CD14-positive monocyte (primary cell): ENCODE measurements at regions not wholly inside any gene's neighbourhood (a gene's known extent, or its start where the extent isn't known, plus 50 kb on each side); places are given as distances from the start of the nearest gene placed in this dataset.

ENCODE experiments used
- DNase-seq, 3 donors: peaks; one replicate each; pipeline ENCODE4 v3.0.0-alpha.2; 2011 to 2022
- H2AFZ ChIP-seq: 2 replicates; pipeline ENCODE4 v1.6.0; 2012; ENCODE audit warnings: mild to moderate bottlenecking, low read depth, low read length, inconsistent platforms; ENCODE audit not compliant: insufficient read depth, poor library complexity, severe bottlenecking
- H3K27ac ChIP-seq, 2 donors: 1 replicate in 1 of 2; 2 replicates in 1 of 2; pipeline ENCODE4 v1.5.1; 2012 to 2013; ENCODE audit warnings: low read length in 2 of 2, control low read depth in 1 of 2, inconsistent platforms in 1 of 2, low read depth in 1 of 2, mild to moderate bottlenecking in 1 of 2
- H3K27me3 ChIP-seq, 2 donors: one replicate each; pipeline versions ENCODE4 v1.6.0 to v1.6.1; 2011 to 2013; ENCODE audit warnings: low read length in 2 of 2; ENCODE audit not compliant: control insufficient read depth in 2 of 2, insufficient read depth in 2 of 2
- H3K36me3 ChIP-seq, 2 donors: replicated peaks in 1 of 2; 1 replicate in 1 of 2; 2 replicates in 1 of 2; pipeline versions ENCODE4 v1.5.1 to v1.6.1; 2012 to 2013; ENCODE audit warnings: low read length in 2 of 2, control low read depth in 1 of 2, inconsistent platforms in 1 of 2, mild to moderate bottlenecking in 1 of 2; ENCODE audit not compliant: insufficient read depth in 2 of 2, control insufficient read depth in 1 of 2
- H3K4me1 ChIP-seq, 2 donors: 1 replicate in 1 of 2; 2 replicates in 1 of 2; pipeline versions ENCODE4 v1.5.1 to v1.6.1; 2012 to 2013; ENCODE audit warnings: low read length in 2 of 2, control low read depth in 1 of 2, inconsistent platforms in 1 of 2, mild to moderate bottlenecking in 1 of 2, moderate library complexity in 1 of 2; ENCODE audit not compliant: insufficient read depth in 2 of 2, control insufficient read depth in 1 of 2
- H3K4me2 ChIP-seq: replicated peaks from 2 replicates; pipeline ENCODE3; 2012; ENCODE audit warnings: low read length, moderate library complexity, mild to moderate bottlenecking; ENCODE audit not compliant: poor library complexity, severe bottlenecking; ENCODE audit errors: extremely low read depth
- H3K4me3 ChIP-seq, 3 experiments: fragments of 200-600 bp in 1 of 3; sonication (generic) in 1 of 3; replicated peaks in 1 of 3; 1 replicate in 2 of 3; 2 replicates in 1 of 3; pipeline ENCODE4 v1.5.1; 2011 to 2013; ENCODE audit warnings: low read length in 3 of 3, mild to moderate bottlenecking in 3 of 3, control low read depth in 2 of 3, low read depth in 2 of 3, inconsistent platforms in 1 of 3, moderate library complexity in 1 of 3
- H3K79me2 ChIP-seq: 2 replicates; pipeline ENCODE4 v1.6.0; 2012; ENCODE audit warnings: mild to moderate bottlenecking, control low read depth, inconsistent platforms, low read length, moderate library complexity; ENCODE audit not compliant: insufficient read depth
- H3K9ac ChIP-seq: 2 replicates; pipeline ENCODE4 v1.6.0; 2017; ENCODE audit warnings: low read length, mild to moderate bottlenecking; ENCODE audit not compliant: insufficient read depth, poor library complexity, severe bottlenecking
- H3K9me3 ChIP-seq, 2 donors: replicated peaks in 1 of 2; 1 replicate in 1 of 2; 2 replicates in 1 of 2; pipeline versions ENCODE4 v1.5.1 to v1.6.1; 2012 to 2013; ENCODE audit warnings: low read length in 2 of 2, control low read depth in 1 of 2; ENCODE audit not compliant: control insufficient read depth in 1 of 2, insufficient read depth in 1 of 2
- H4K20me1 ChIP-seq: 2 replicates; pipeline ENCODE4 v1.6.0; 2012; ENCODE audit warnings: mild to moderate bottlenecking, low read length, control low read depth, moderate library complexity; ENCODE audit not compliant: insufficient read depth
- H3K27ac Mint-ChIP-seq, 7 donors: one replicate each; pipeline ENCODE4 v1.8.0; 2020; ENCODE audit warnings: mild to moderate bottlenecking in 7 of 7, mixed read lengths in 7 of 7, moderate library complexity in 6 of 7, inconsistent platforms in 2 of 7
- H3K27me3 Mint-ChIP-seq, 3 donors: one replicate each; pipeline ENCODE4 v1.8.0; 2021 to 2022; ENCODE audit warnings: low read depth in 3 of 3, mild to moderate bottlenecking in 3 of 3, mixed read lengths in 3 of 3, moderate library complexity in 3 of 3, inconsistent platforms in 1 of 3
- H3K36me3 Mint-ChIP-seq, 2 donors: one replicate each; pipeline ENCODE4 v1.8.0; 2020; ENCODE audit warnings: mixed read lengths in 2 of 2, inconsistent platforms in 1 of 2, mild to moderate bottlenecking in 1 of 2
- H3K4me1 Mint-ChIP-seq: one replicate; pipeline ENCODE4 v1.8.0; 2020; ENCODE audit warnings: mild to moderate bottlenecking, mixed read lengths
- H3K4me3 Mint-ChIP-seq, 2 donors: one replicate each; pipeline ENCODE4 v1.8.0; 2020; ENCODE audit warnings: mild to moderate bottlenecking in 2 of 2, mixed read lengths in 2 of 2, moderate library complexity in 1 of 2
- H3K9me3 Mint-ChIP-seq, 7 donors: one replicate each; pipeline ENCODE4 v1.8.0; 2020 to 2022; ENCODE audit warnings: mixed read lengths in 7 of 7, mild to moderate bottlenecking in 6 of 7, moderate library complexity in 6 of 7, inconsistent platforms in 2 of 7
- WGBS: methylation state at CpG from one replicate; pipeline ENCODE4 v1.1.5; 2013; ENCODE audit warnings: missing lambda C conversion rate; ENCODE audit not compliant: insufficient coverage; 5-methylcytosine and 5-hydroxymethylcytosine counted together
- intact Hi-C, 2 donors: fragments of 100-400 bp; cut with micrococcal nuclease; formaldehyde crosslinking; loops; one replicate each; pipeline versions ENCODE4 v1.15.0 to v1.15.1; 2023
- TF ChIP-seq, protein P1 (sequence below): fragments of 200-600 bp; IDR thresholded peaks from one replicate; pipeline ENCODE4 v1.8.0; 2022; ENCODE audit warnings: antibody characterized with exemption, mild to moderate bottlenecking

DNA sequence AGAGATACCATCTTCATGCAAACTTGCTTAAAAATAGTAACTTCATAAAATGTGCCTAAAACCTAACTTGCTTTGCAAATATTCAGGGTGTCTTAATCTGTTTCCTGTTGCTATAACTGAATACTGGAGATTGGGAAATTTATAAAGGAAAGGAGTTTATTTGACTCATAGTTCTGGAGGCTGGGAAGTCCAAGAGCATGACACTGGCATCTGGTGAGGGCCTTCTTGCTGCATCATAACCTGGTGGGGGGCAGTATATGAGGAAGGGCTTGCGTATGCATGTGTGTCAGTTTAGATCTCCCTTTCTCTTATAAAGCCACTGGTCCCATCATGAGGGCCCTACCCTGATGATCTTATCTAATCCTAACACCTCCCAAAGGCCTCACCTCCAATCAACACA is 166.5 kb downstream of the LPIN1 start:
- no peak for DNase-seq
- no peak overlapping the region for H3K4me3 Mint-ChIP-seq
- no peak overlapping the region for H3K27ac ChIP-seq
- peaks cover 7 to 16% (median 12%) of the 10 kb centered on the region in 7 donors for H3K9me3 Mint-ChIP-seq
- no peaks in the 10 kb centered on the region for H4K20me1 ChIP-seq
- H3K4me2 ChIP-seq = no peak overlapping the region
- no peak overlapping the region for H2AFZ ChIP-seq
- H3K27me3 Mint-ChIP-seq = peaks cover 3% of the 10 kb centered on the region in 3 donors
- intact Hi-C loops = no loop called here
- no peaks in the 10 kb centered on the region for H3K27me3 ChIP-seq
- H3K4me1 ChIP-seq = peaks cover 15 to 19% of the 10 kb centered on the region in 2 donors
- no peak overlapping the region for H3K4me3 ChIP-seq
- no CpG with 5 or more reads among the region's 1 CpG for WGBS
- H3K27ac Mint-ChIP-seq = peak overlapping the region in 1 of 7 donors; percentile 50
- H3K9ac ChIP-seq = no peak overlapping the region
- peaks cover 8% of the 10 kb centered on the region in 2 donors for H3K36me3 Mint-ChIP-seq
- peaks cover 35% of the 10 kb centered on the region for H3K4me1 Mint-ChIP-seq
- no peaks in the 10 kb centered on the region for H3K79me2 ChIP-seq
- peaks cover 4 to 16% of the 10 kb centered on the region in 2 donors for H3K9me3 ChIP-seq
- H3K36me3 ChIP-seq = no peaks in the 10 kb centered on the region
- TF ChIP-seq, protein P1, sequence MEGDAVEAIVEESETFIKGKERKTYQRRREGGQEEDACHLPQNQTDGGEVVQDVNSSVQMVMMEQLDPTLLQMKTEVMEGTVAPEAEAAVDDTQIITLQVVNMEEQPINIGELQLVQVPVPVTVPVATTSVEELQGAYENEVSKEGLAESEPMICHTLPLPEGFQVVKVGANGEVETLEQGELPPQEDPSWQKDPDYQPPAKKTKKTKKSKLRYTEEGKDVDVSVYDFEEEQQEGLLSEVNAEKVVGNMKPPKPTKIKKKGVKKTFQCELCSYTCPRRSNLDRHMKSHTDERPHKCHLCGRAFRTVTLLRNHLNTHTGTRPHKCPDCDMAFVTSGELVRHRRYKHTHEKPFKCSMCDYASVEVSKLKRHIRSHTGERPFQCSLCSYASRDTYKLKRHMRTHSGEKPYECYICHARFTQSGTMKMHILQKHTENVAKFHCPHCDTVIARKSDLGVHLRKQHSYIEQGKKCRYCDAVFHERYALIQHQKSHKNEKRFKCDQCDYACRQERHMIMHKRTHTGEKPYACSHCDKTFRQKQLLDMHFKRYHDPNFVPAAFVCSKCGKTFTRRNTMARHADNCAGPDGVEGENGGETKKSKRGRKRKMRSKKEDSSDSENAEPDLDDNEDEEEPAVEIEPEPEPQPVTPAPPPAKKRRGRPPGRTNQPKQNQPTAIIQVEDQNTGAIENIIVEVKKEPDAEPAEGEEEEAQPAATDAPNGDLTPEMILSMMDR = no peak

DNA sequence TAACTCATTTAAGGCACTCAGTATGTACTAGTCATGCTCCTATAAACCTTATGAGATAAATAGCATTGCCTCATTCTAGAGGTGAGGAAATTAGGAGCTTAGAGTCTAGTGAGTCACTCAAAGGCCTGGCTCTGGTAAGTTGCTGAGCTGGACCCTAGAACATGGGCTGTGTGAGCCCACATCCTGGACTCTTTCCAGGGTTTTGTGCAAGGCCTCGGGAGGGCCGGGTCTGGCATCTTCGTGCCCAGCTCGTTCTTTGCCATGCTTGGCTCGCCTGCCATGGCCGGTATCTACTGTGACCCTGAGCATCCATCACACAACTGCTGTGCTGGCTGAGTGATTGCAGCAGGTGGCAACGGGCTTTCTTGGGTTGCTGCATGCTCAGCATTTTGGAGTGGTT is 168.0 kb downstream of the LPIN1 start:
- no peaks in the 10 kb centered on the region for H4K20me1 ChIP-seq
- H3K27me3 ChIP-seq = no peaks in the 10 kb centered on the region
- Mint-ChIP-seq H3K27me3 (peaks cover 2 to 3% (median 3%) of the 10 kb centered on the region in 3 donors), H3K36me3 (peaks cover 6 to 8% of the 10 kb centered on the region in 2 donors), H3K4me1 (peaks cover 27% of the 10 kb centered on the region), H3K9me3 (peaks cover 7 to 18% (median 12%) of the 10 kb centered on the region in 7 donors), H3K4me3 (no peak overlapping the region), H3K27ac (no peak overlapping the region)
- TF ChIP-seq, protein P1 = no peak
- H3K36me3 ChIP-seq = no peaks in the 10 kb centered on the region
- H3K27ac ChIP-seq = no peak overlapping the region
- H3K9ac ChIP-seq = no peak overlapping the region
- no CpG with 5 or more reads among the region's 7 CpGs for WGBS
- peaks cover 4 to 16% of the 10 kb centered on the region in 2 donors for H3K9me3 ChIP-seq
- peak in 2 of 3 donors; percentile 48 to 52 for DNase-seq
- intact Hi-C loops = no loop called here
- peaks cover 5 to 6% of the 10 kb centered on the region in 2 donors for H3K4me1 ChIP-seq
- no peaks in the 10 kb centered on the region for H3K79me2 ChIP-seq
- H3K4me3 ChIP-seq = no peak overlapping the region
- no peak overlapping the region for H3K4me2 ChIP-seq
- H2AFZ ChIP-seq = no peak overlapping the region
